H9 (cell line): ENCODE measurements at regions not wholly inside any gene's neighbourhood (a gene's known extent, or its start where the extent isn't known, plus 50 kb on each side); places are given as distances from the start of the nearest gene placed in this dataset.

Source experiments
- DNase-seq: peaks from one replicate; pipeline ENCODE4 v3.0.0-alpha.2; 2017
- H2AFZ ChIP-seq: one replicate; pipeline ENCODE4 v1.6.1; 2013; ENCODE audit warnings: mild to moderate bottlenecking, low read length, control low read depth, moderate library complexity
- H2AK5ac ChIP-seq: 2 replicates; pipeline ENCODE4 v1.6.1; 2013; ENCODE audit warnings: low read length, control low read depth, mixed read lengths; ENCODE audit not compliant: insufficient read length
- H2BK120ac ChIP-seq: one replicate; pipeline ENCODE4 v1.6.1; 2013; ENCODE audit warnings: low read depth, mild to moderate bottlenecking, low read length, control low read depth, inconsistent platforms; ENCODE audit not compliant: poor library complexity, severe bottlenecking
- H2BK12ac ChIP-seq: 2 replicates; pipeline ENCODE4 v1.6.1; 2013; ENCODE audit warnings: low read length, control low read depth, mixed read lengths, low read depth; ENCODE audit not compliant: insufficient read length
- H2BK15ac ChIP-seq: 2 replicates; pipeline ENCODE4 v1.6.1; 2013; ENCODE audit warnings: low read depth, low read length, control low read depth
- H2BK20ac ChIP-seq: one replicate; pipeline ENCODE4 v1.6.1; 2013; ENCODE audit warnings: low read depth, mild to moderate bottlenecking, low read length, control low read depth, inconsistent platforms; ENCODE audit not compliant: poor library complexity, severe bottlenecking
- H2BK5ac ChIP-seq: 2 replicates; pipeline ENCODE4 v1.6.1; 2013; ENCODE audit warnings: low read length, control low read depth, mixed read lengths; ENCODE audit not compliant: insufficient read length
- H3K14ac ChIP-seq: 2 replicates; pipeline ENCODE4 v1.6.1; 2013; ENCODE audit warnings: low read length, control low read depth; ENCODE audit not compliant: insufficient read depth
- H3K18ac ChIP-seq: 2 replicates; pipeline ENCODE4 v1.6.1; 2013; ENCODE audit warnings: low read depth, mild to moderate bottlenecking, mixed read lengths, low read length, control low read depth; ENCODE audit not compliant: insufficient read length
- H3K23ac ChIP-seq: 2 replicates; pipeline ENCODE4 v1.6.1; 2013; ENCODE audit warnings: low read length, control low read depth, mixed read lengths, low read depth; ENCODE audit not compliant: insufficient read length
- H3K23me2 ChIP-seq: 2 replicates; pipeline ENCODE4 v1.6.1; 2013; ENCODE audit warnings: low read depth, mild to moderate bottlenecking, mixed read lengths, low read length, control low read depth; ENCODE audit not compliant: insufficient read length, poor library complexity, severe bottlenecking
- H3K27ac ChIP-seq: 2 replicates; pipeline ENCODE4 v1.5.1; 2013; ENCODE audit warnings: low read length, control low read depth, mixed read lengths, low read depth; ENCODE audit not compliant: insufficient read length
- H3K27me3 ChIP-seq: 2 replicates; pipeline ENCODE4 v1.6.1; 2013; ENCODE audit warnings: low read length, control low read depth, inconsistent platforms; ENCODE audit not compliant: insufficient read depth
- H3K4ac ChIP-seq: 2 replicates; pipeline ENCODE4 v1.6.1; 2013; ENCODE audit warnings: low read depth, mild to moderate bottlenecking, control low read depth, inconsistent platforms, low read length, moderate library complexity
- H3K4me1 ChIP-seq: 2 replicates; pipeline ENCODE4 v1.6.1; 2013; ENCODE audit warnings: low read length, control low read depth, inconsistent platforms; ENCODE audit not compliant: insufficient read depth
- H3K4me2 ChIP-seq: 2 replicates; pipeline ENCODE4 v1.6.1; 2013; ENCODE audit warnings: low read length, control low read depth, mixed read lengths; ENCODE audit not compliant: insufficient read length, insufficient read depth
- H3K56ac ChIP-seq: 2 replicates; pipeline ENCODE4 v1.6.1; 2013; ENCODE audit warnings: low read depth, mild to moderate bottlenecking, mixed read lengths, low read length, control low read depth; ENCODE audit not compliant: insufficient read length
- H3K79me1 ChIP-seq: 2 replicates; pipeline ENCODE4 v1.6.1; 2013; ENCODE audit warnings: low read depth, mild to moderate bottlenecking, moderate library complexity, low read length, control low read depth, inconsistent platforms; ENCODE audit not compliant: insufficient read depth, poor library complexity, severe bottlenecking
- H3K79me2 ChIP-seq: 2 replicates; pipeline ENCODE4 v1.6.1; 2013; ENCODE audit warnings: low read length, control low read depth, inconsistent platforms; ENCODE audit not compliant: insufficient read depth
- H3K9ac ChIP-seq: 2 replicates; pipeline ENCODE4 v1.6.1; 2013; ENCODE audit warnings: low read length, control low read depth, mixed read lengths; ENCODE audit not compliant: insufficient read length; ENCODE audit errors: extremely low read depth
- H3K9me3 ChIP-seq: one replicate; pipeline ENCODE4 v1.6.1; 2013; ENCODE audit warnings: low read depth, low read length, inconsistent platforms; ENCODE audit not compliant: control insufficient read depth
- H3T11ph ChIP-seq: one replicate; pipeline ENCODE4 v1.6.1; 2013; ENCODE audit warnings: mild to moderate bottlenecking, low read length, control low read depth, inconsistent platforms
- H4K20me1 ChIP-seq: one replicate; pipeline ENCODE4 v1.6.1; 2013; ENCODE audit not compliant: control insufficient read depth, insufficient read length, insufficient read depth
- H4K5ac ChIP-seq: 2 replicates; pipeline ENCODE4 v1.6.1; 2013; ENCODE audit warnings: low read depth, mild to moderate bottlenecking, mixed read lengths, low read length, control low read depth; ENCODE audit not compliant: insufficient read length
- H4K8ac ChIP-seq: replicated peaks from 2 replicates; pipeline ENCODE4 v1.6.1; 2013; ENCODE audit warnings: low read length, control low read depth, mixed read lengths, low read depth; ENCODE audit not compliant: insufficient read length
- H4K91ac ChIP-seq: 2 replicates; pipeline ENCODE4 v1.6.1; 2013; ENCODE audit warnings: low read depth, mild to moderate bottlenecking, moderate library complexity, mixed read lengths, low read length, control low read depth; ENCODE audit not compliant: insufficient read length
- H3K27ac Mint-ChIP-seq, 3 experiments: 2 replicates in 2 of 3; 3 replicates in 1 of 3; pipeline ENCODE4 v1.8.0; 2020 to 2021; ENCODE audit warnings: mixed read lengths in 3 of 3, mild to moderate bottlenecking in 1 of 3, moderate library complexity in 1 of 3
- H3K27me3 Mint-ChIP-seq: 2 replicates; pipeline ENCODE4 v1.8.0; 2021; ENCODE audit warnings: low read depth, mild to moderate bottlenecking, moderate library complexity, mixed read lengths
- H3K36me3 Mint-ChIP-seq, 3 experiments: 2 replicates in 2 of 3; 3 replicates in 1 of 3; pipeline ENCODE4 v1.8.0; 2020 to 2021; ENCODE audit warnings: low read depth in 3 of 3, mixed read lengths in 3 of 3; ENCODE audit not compliant: insufficient read depth in 1 of 3
- H3K4me1 Mint-ChIP-seq, 2 experiments: 2 replicates each; pipeline ENCODE4 v1.8.0; 2020; ENCODE audit warnings: mixed read lengths in 2 of 2
- H3K4me3 Mint-ChIP-seq, 2 experiments: 2 replicates in 1 of 2; 3 replicates in 1 of 2; pipeline ENCODE4 v1.8.0; 2020 to 2021; ENCODE audit warnings: mild to moderate bottlenecking in 2 of 2, mixed read lengths in 2 of 2, moderate library complexity in 1 of 2
- H3K9me3 Mint-ChIP-seq, 2 experiments: 2 replicates in 1 of 2; 3 replicates in 1 of 2; pipeline ENCODE4 v1.8.0; 2020; ENCODE audit warnings: mild to moderate bottlenecking in 2 of 2, mixed read lengths in 2 of 2, moderate library complexity in 1 of 2
- CTCF ChIP-seq: fragments of 200-600 bp; sonication (generic); conservative IDR thresholded peaks from 3 replicates; pipeline ENCODE4 v1.8.0; 2021; ENCODE audit warnings: antibody characterized with exemption, mild to moderate bottlenecking
- WGBS: extraction: QIAGEN DNeasy Blood & Tissue Kit; methylation state at CpG from one replicate; pipeline ENCODE4 v1.1.7; 2013; ENCODE audit warnings: missing lambda C conversion rate, low lambda C conversion rate, mixed read lengths; ENCODE audit not compliant: insufficient read length; ENCODE audit errors: extremely low coverage; 5-methylcytosine and 5-hydroxymethylcytosine counted together

- TF ChIP-seq CTCF: no peak
- H3K4ac ChIP-seq: no peak overlapping the region
- Mint-ChIP-seq H3K4me3 (no peak overlapping the region), H3K4me1 (peaks cover 10 to 12% of the 10 kb centered on the region in 2 experiments), H3K27me3 (peaks cover 3% of the 10 kb centered on the region), H3K27ac (no peak overlapping the region), H3K9me3 (peaks cover 53 to 62% of the 10 kb centered on the region in 2 experiments), H3K36me3 (peaks cover 19 to 62% (median 36%) of the 10 kb centered on the region in 3 experiments)
- no peak for DNase-seq
- H3K56ac ChIP-seq: no peak overlapping the region
- H2AK5ac ChIP-seq: no peak overlapping the region
- H3K18ac ChIP-seq: no peak overlapping the region
- H3K23me2 ChIP-seq: no peaks in the 10 kb centered on the region
- no peak overlapping the region for H3T11ph ChIP-seq
- H2BK120ac ChIP-seq: no peak overlapping the region
- H3K4me1 ChIP-seq: no peaks in the 10 kb centered on the region
- H3K9ac ChIP-seq: no peak overlapping the region
- H3K23ac ChIP-seq: no peak overlapping the region
- no peak overlapping the region for H3K4me2 ChIP-seq
- H3K27ac ChIP-seq: no peak overlapping the region
- no peaks in the 10 kb centered on the region for H4K20me1 ChIP-seq
- no peak overlapping the region for H2BK5ac ChIP-seq
- H2BK20ac ChIP-seq: no peak overlapping the region
- no peaks in the 10 kb centered on the region for H3K27me3 ChIP-seq
- no peak overlapping the region for H2BK12ac ChIP-seq
- no peak overlapping the region for H2BK15ac ChIP-seq
- H3K79me2 ChIP-seq: no peaks in the 10 kb centered on the region
- WGBS: no CpG with 5 or more reads among the region's 3 CpGs
- H3K14ac ChIP-seq: no peak overlapping the region
- H4K8ac ChIP-seq: no peak overlapping the region
- H4K91ac ChIP-seq: no peak overlapping the region
- H2AFZ ChIP-seq: no peak overlapping the region
- peaks cover 26% of the 10 kb centered on the region for H3K9me3 ChIP-seq
- H3K79me1 ChIP-seq: no peaks in the 10 kb centered on the region
- H4K5ac ChIP-seq: no peak overlapping the region
Observed at GRCh38 chr13:40304391-40304790, 362.1 kb downstream of the FOXO1 start.
